CD14-positive monocyte (primary cell): ENCODE measurements at regions not wholly inside any gene's neighbourhood (a gene's known extent, or its start where the extent isn't known, plus 50 kb on each side); places are given as distances from the start of the nearest gene placed in this dataset.

Experiments
- DNase-seq, 3 donors: peaks; one replicate each; pipeline ENCODE4 v3.0.0-alpha.2; 2011 to 2022
- H2AFZ ChIP-seq: 2 replicates; pipeline ENCODE4 v1.6.0; 2012; ENCODE audit warnings: mild to moderate bottlenecking, low read depth, low read length, inconsistent platforms; ENCODE audit not compliant: insufficient read depth, poor library complexity, severe bottlenecking
- H3K27ac ChIP-seq, 2 donors: 1 replicate in 1 of 2; 2 replicates in 1 of 2; pipeline ENCODE4 v1.5.1; 2012 to 2013; ENCODE audit warnings: low read length in 2 of 2, control low read depth in 1 of 2, inconsistent platforms in 1 of 2, low read depth in 1 of 2, mild to moderate bottlenecking in 1 of 2
- H3K27me3 ChIP-seq, 2 donors: one replicate each; pipeline versions ENCODE4 v1.6.0 to v1.6.1; 2011 to 2013; ENCODE audit warnings: low read length in 2 of 2; ENCODE audit not compliant: control insufficient read depth in 2 of 2, insufficient read depth in 2 of 2
- H3K36me3 ChIP-seq, 2 donors: replicated peaks in 1 of 2; 1 replicate in 1 of 2; 2 replicates in 1 of 2; pipeline versions ENCODE4 v1.5.1 to v1.6.1; 2012 to 2013; ENCODE audit warnings: low read length in 2 of 2, control low read depth in 1 of 2, inconsistent platforms in 1 of 2, mild to moderate bottlenecking in 1 of 2; ENCODE audit not compliant: insufficient read depth in 2 of 2, control insufficient read depth in 1 of 2
- H3K4me1 ChIP-seq, 2 donors: 1 replicate in 1 of 2; 2 replicates in 1 of 2; pipeline versions ENCODE4 v1.5.1 to v1.6.1; 2012 to 2013; ENCODE audit warnings: low read length in 2 of 2, control low read depth in 1 of 2, inconsistent platforms in 1 of 2, mild to moderate bottlenecking in 1 of 2, moderate library complexity in 1 of 2; ENCODE audit not compliant: insufficient read depth in 2 of 2, control insufficient read depth in 1 of 2
- H3K4me2 ChIP-seq: replicated peaks from 2 replicates; pipeline ENCODE3; 2012; ENCODE audit warnings: low read length, moderate library complexity, mild to moderate bottlenecking; ENCODE audit not compliant: poor library complexity, severe bottlenecking; ENCODE audit errors: extremely low read depth
- H3K4me3 ChIP-seq, 3 experiments: fragments of 200-600 bp in 1 of 3; sonication (generic) in 1 of 3; replicated peaks in 1 of 3; 1 replicate in 2 of 3; 2 replicates in 1 of 3; pipeline ENCODE4 v1.5.1; 2011 to 2013; ENCODE audit warnings: low read length in 3 of 3, mild to moderate bottlenecking in 3 of 3, control low read depth in 2 of 3, low read depth in 2 of 3, inconsistent platforms in 1 of 3, moderate library complexity in 1 of 3
- H3K79me2 ChIP-seq: 2 replicates; pipeline ENCODE4 v1.6.0; 2012; ENCODE audit warnings: mild to moderate bottlenecking, control low read depth, inconsistent platforms, low read length, moderate library complexity; ENCODE audit not compliant: insufficient read depth
- H3K9ac ChIP-seq: 2 replicates; pipeline ENCODE4 v1.6.0; 2017; ENCODE audit warnings: low read length, mild to moderate bottlenecking; ENCODE audit not compliant: insufficient read depth, poor library complexity, severe bottlenecking
- H3K9me3 ChIP-seq, 2 donors: replicated peaks in 1 of 2; 1 replicate in 1 of 2; 2 replicates in 1 of 2; pipeline versions ENCODE4 v1.5.1 to v1.6.1; 2012 to 2013; ENCODE audit warnings: low read length in 2 of 2, control low read depth in 1 of 2; ENCODE audit not compliant: control insufficient read depth in 1 of 2, insufficient read depth in 1 of 2
- H4K20me1 ChIP-seq: 2 replicates; pipeline ENCODE4 v1.6.0; 2012; ENCODE audit warnings: mild to moderate bottlenecking, low read length, control low read depth, moderate library complexity; ENCODE audit not compliant: insufficient read depth
- H3K27ac Mint-ChIP-seq, 7 donors: one replicate each; pipeline ENCODE4 v1.8.0; 2020; ENCODE audit warnings: mild to moderate bottlenecking in 7 of 7, mixed read lengths in 7 of 7, moderate library complexity in 6 of 7, inconsistent platforms in 2 of 7
- H3K27me3 Mint-ChIP-seq, 3 donors: one replicate each; pipeline ENCODE4 v1.8.0; 2021 to 2022; ENCODE audit warnings: low read depth in 3 of 3, mild to moderate bottlenecking in 3 of 3, mixed read lengths in 3 of 3, moderate library complexity in 3 of 3, inconsistent platforms in 1 of 3
- H3K36me3 Mint-ChIP-seq, 2 donors: one replicate each; pipeline ENCODE4 v1.8.0; 2020; ENCODE audit warnings: mixed read lengths in 2 of 2, inconsistent platforms in 1 of 2, mild to moderate bottlenecking in 1 of 2
- H3K4me1 Mint-ChIP-seq: one replicate; pipeline ENCODE4 v1.8.0; 2020; ENCODE audit warnings: mild to moderate bottlenecking, mixed read lengths
- H3K4me3 Mint-ChIP-seq, 2 donors: one replicate each; pipeline ENCODE4 v1.8.0; 2020; ENCODE audit warnings: mild to moderate bottlenecking in 2 of 2, mixed read lengths in 2 of 2, moderate library complexity in 1 of 2
- H3K9me3 Mint-ChIP-seq, 7 donors: one replicate each; pipeline ENCODE4 v1.8.0; 2020 to 2022; ENCODE audit warnings: mixed read lengths in 7 of 7, mild to moderate bottlenecking in 6 of 7, moderate library complexity in 6 of 7, inconsistent platforms in 2 of 7
- CTCF ChIP-seq: fragments of 200-600 bp; IDR thresholded peaks from one replicate; pipeline ENCODE4 v1.8.0; 2022; ENCODE audit warnings: antibody characterized with exemption, mild to moderate bottlenecking
- WGBS: methylation state at CpG from one replicate; pipeline ENCODE4 v1.1.5; 2013; ENCODE audit warnings: missing lambda C conversion rate; ENCODE audit not compliant: insufficient coverage; 5-methylcytosine and 5-hydroxymethylcytosine counted together
- intact Hi-C, 2 donors: fragments of 100-400 bp; cut with micrococcal nuclease; formaldehyde crosslinking; loops; one replicate each; pipeline versions ENCODE4 v1.15.0 to v1.15.1; 2023

GRCh38 chr1:4025752-4026151 lies 125.7 kb upstream of the C1orf174 start:
- H3K36me3 Mint-ChIP-seq: no peaks in the 10 kb centered on the region
- no peak overlapping the region for H3K4me3 ChIP-seq
- no peak overlapping the region for H3K27ac ChIP-seq
- no peaks in the 10 kb centered on the region for H3K4me1 ChIP-seq
- intact Hi-C loops: loop anchor here in 1 of 2 donors (10.0 kb wide), 1 partner anchor 59 kb away; no protein-coding TSS in a partner anchor
- no peaks in the 10 kb centered on the region for H3K79me2 ChIP-seq
- no peak for TF ChIP-seq CTCF
- H3K4me3 Mint-ChIP-seq: no peak overlapping the region
- H3K27ac Mint-ChIP-seq: no peak overlapping the region
- 33% methylated on average over 3 of the region's 5 CpGs for WGBS
- H4K20me1 ChIP-seq: no peaks in the 10 kb centered on the region
- H3K9me3 ChIP-seq: no peaks in the 10 kb centered on the region
- peaks cover 0 to 9% (median 2%) of the 10 kb centered on the region in 7 donors for H3K9me3 Mint-ChIP-seq
- no peak overlapping the region for H3K9ac ChIP-seq
- no peak overlapping the region for H3K4me2 ChIP-seq
- H3K36me3 ChIP-seq: no peaks in the 10 kb centered on the region
- peaks cover 2 to 6% (median 4%) of the 10 kb centered on the region in 3 donors for H3K27me3 Mint-ChIP-seq
- H3K4me1 Mint-ChIP-seq: no peaks in the 10 kb centered on the region
- no peaks in the 10 kb centered on the region for H3K27me3 ChIP-seq
- no peak for DNase-seq
- H2AFZ ChIP-seq: no peak overlapping the region

GRCh38 chr1:4027008-4027407 lies 126.9 kb upstream of the C1orf174 start:
- no peaks in the 10 kb centered on the region for H3K9me3 ChIP-seq
- H3K4me1 Mint-ChIP-seq: no peaks in the 10 kb centered on the region
- H2AFZ ChIP-seq: no peak overlapping the region
- WGBS: 89% methylated on average over 8 of the region's 11 CpGs
- H4K20me1 ChIP-seq: no peaks in the 10 kb centered on the region
- intact Hi-C loops: loop anchor here in 1 of 2 donors (10.0 kb wide), 1 partner anchor 58 kb away; no protein-coding TSS in a partner anchor
- no peak for DNase-seq
- peaks cover 2 to 6% (median 2%) of the 10 kb centered on the region in 3 donors for H3K27me3 Mint-ChIP-seq
- H3K36me3 Mint-ChIP-seq: no peaks in the 10 kb centered on the region
- no peak for TF ChIP-seq CTCF
- no peaks in the 10 kb centered on the region for H3K4me1 ChIP-seq
- H3K27ac Mint-ChIP-seq: no peak overlapping the region
- no peaks in the 10 kb centered on the region for H3K36me3 ChIP-seq
- H3K4me3 Mint-ChIP-seq: no peak overlapping the region
- peaks cover 0 to 10% (median 6%) of the 10 kb centered on the region in 7 donors for H3K9me3 Mint-ChIP-seq
- no peak overlapping the region for H3K9ac ChIP-seq
- no peak overlapping the region for H3K27ac ChIP-seq
- H3K27me3 ChIP-seq: no peaks in the 10 kb centered on the region
- no peaks in the 10 kb centered on the region for H3K79me2 ChIP-seq
- H3K4me2 ChIP-seq: no peak overlapping the region
- H3K4me3 ChIP-seq: no peak overlapping the region
